Right kidney (tissue), 1 donor: ENCODE measurements at regions not wholly inside any gene's neighbourhood (a gene's known extent, or its start where the extent isn't known, plus 50 kb on each side); places are given as distances from the start of the nearest gene placed in this dataset.

Source experiments
- DNase-seq: peaks from one replicate; pipeline ENCODE4 v3.0.0-alpha.2; 2016

GRCh38 chr2:144834998-144835633, 315.2 kb upstream of the ZEB2 start:
- DNase-seq = peak; percentile 54

DNA sequence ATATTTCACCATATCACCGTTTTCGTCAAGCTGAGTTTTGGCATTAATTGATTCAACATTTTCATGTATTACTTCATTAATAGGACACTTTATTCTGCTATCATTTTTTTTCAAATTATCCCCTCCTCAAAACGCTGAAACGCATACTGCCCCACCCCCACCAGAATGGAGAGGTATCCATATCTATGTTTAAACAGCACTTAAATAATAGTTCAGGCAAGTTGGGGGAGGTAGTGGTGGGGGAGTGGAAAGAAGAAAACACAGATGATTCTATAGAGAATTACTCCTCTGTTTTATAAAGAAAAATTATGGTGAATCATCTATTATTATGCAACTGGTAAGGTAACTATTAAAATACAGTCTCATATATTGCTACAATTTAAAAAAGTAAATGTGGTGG, 314.4 kb upstream of the ZEB2 start:
- DNase-seq = no peak

- DNase-seq = no peak
Observed at GRCh38 chr2:144833075-144833637, 313.2 kb upstream of the ZEB2 start.

GRCh38 chr2:144832048-144832447, 312.1 kb upstream of the ZEB2 start:
- DNase-seq = no peak

DNA sequence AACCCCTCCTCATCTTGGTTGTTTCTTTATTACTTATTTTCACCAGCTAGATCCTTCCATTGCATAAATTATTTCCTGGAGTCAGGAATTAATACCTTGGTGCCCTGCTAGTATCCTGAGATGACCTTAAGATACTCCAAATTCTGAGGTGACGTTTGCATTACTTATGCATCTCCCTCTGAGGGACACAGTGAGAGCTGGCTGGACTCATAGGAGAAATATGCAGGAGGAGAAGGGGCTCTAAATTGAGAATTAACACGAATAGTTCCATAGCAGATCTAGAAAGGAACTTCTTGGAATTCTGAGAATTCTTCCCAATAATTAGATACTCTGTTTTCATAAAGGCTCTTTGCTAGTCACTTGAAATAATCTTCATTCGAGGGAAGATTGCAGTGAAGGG, 310.6 kb upstream of the ZEB2 start:
- no peak for DNase-seq

DNA sequence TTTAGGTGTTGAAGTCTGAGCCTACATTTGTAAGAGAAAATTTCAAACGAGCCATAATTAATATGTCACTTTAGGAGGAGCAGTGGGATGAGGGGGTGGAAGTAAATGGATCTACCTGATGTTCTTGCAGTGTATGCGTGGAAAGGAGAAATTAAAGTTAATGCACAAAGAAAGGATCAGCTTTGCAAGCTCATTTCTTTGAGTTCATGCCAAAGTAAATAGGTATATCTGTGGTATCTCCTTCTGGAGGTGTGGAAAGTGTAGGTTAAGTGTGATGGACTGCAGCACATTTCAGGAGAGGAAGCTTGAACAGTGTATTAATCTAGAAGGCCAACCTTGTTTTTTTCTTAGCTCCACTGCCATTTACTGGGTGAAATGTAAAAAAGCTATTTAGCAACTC, 307.5 kb upstream of the ZEB2 start:
- DNase-seq = no peak

GRCh38 chr2:144826105-144826504, 306.2 kb upstream of the ZEB2 start:
- DNase-seq = no peak

GRCh38 chr2:144825331-144826020, 305.6 kb upstream of the ZEB2 start:
- DNase-seq = no peak

DNA sequence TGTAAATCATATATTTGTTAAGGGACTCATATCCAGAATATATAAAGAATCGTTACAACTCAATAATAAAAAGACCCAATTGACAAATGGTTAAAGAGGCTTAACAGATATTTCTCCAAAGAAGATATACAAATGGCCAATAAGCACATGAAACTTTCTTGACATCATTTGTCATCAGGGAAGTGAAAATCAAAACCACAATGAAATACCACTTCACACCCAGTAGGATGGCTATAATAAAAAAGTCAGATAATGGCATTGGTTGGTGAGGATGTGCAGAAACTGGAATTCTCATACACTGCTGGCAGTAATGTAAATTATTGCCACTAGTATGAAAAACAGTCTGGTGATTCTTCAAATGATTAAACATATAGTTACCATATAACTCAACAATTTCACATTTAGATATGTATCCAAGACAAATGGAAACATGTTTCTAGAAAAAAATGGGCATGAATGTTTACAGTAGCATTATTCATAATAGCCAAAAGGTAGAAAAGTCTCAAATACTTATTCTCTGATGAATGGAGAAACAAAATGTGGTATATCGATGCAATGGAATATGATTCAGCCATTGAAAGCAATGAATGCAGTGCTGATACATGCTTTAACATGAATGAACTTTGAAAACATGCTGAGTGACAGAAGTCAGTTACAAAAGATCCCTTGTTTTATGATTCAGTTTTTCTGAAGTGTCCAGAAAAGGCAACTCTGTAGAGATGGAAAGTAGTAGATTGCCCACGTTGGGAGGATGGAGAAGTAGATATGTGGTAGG, 304.6 kb upstream of the ZEB2 start:
- DNase-seq = no peak

GRCh38 chr2:144822966-144823365, 303.0 kb upstream of the ZEB2 start:
- no peak for DNase-seq

- DNase-seq = no peak
Observed at GRCh38 chr2:144812288-144812687, 292.4 kb upstream of the ZEB2 start.

DNA sequence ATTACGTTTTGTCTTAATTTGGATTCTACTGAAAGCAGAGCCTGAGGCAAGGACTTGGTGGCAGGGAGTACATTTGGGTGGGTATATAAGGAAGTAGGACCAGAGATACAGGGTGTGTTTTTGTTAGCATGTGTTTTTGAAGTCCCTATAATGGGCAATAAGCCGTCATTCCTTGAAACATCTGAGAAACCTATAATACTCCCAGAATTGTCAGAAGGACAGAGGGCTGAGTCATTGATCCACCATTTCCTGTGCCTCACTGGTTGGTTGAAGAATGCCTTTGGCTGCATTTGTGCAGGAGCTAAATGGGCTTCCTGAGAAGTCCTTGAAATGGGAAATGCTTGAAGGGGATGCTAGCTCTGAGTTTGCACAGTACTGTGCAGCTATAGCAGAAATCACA, 281.8 kb upstream of the ZEB2 start:
- no peak for DNase-seq

DNA sequence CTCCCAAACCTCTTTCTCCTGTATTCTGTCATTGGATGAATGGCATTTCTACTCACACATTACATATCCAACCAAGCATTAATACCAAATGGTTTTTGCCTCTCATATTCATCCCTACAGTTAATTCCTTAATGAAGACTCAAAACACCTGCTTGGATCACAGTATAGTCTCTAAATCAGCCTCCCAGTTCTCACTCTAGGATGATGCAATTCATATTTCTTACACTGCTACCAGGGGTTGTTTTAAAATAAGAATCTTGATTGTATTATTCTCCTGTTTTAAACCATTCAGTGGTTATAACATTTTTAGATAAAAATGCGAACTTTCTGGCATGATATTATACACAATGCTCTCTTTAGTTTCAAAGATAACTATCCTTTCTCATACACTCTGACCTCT, 281.4 kb upstream of the ZEB2 start:
- DNase-seq = no peak

DNA sequence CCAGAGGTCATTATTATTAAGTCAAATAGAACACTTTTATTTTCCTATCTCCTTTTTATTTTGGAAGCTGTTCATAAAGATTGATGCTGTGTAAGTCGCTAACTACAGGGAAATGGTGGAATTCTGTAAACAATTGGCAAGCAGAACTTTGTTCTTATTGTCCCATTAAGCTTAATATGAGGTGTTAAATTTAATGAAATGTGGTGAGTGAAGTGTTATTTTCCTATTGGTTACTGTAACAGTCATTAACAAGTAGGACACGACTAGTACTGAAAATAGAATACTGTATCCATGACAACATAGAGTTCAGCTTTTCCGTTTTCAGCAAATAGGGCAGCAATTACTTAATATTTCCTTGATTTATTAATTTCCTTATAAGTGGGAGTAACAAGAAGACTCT, 279.1 kb upstream of the ZEB2 start:
- no peak for DNase-seq

DNA sequence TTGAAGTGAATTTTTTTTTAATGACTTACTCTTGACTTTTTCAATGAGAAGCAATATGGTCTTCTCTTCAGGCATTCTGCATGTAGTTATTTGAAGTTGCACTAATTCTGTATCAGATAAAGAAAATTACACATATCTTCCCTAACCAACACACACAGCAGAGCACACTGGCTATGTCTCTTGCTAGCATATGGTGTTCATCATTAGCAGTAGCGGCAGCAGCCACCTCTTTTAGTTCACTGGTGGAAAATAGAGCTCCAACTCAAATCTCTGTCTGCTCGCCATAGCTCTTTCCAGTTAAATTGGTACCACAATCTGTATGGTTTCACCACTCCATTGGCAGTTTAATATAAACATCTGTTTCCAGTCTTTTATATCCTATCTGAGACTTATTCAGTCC, 278.1 kb upstream of the ZEB2 start:
- peak; percentile 17 for DNase-seq

GRCh38 chr2:144796936-144797335, 277.0 kb upstream of the ZEB2 start:
- DNase-seq = peak; percentile 22

DNA sequence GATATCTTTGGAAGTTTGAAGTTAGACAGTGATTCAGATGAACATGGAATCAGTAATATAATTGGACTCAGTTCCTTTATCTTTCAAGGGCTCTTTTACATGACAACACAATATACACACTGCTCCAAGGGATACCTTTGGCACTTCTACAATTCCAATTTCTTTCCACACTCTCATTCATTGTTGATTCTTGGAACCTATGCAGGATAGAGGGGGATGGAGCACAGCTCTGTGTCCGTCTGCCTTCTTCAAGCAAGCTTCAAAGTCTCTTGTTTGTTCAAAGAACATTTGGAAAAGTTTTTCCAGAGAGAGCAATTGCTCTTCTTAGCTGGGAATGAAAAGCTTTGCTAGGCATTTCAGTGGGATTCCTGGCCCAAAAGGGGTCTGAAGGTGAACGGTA, 276.2 kb upstream of the ZEB2 start:
- no peak for DNase-seq

GRCh38 chr2:144785253-144785652, 265.3 kb upstream of the ZEB2 start:
- DNase-seq = no peak

DNA sequence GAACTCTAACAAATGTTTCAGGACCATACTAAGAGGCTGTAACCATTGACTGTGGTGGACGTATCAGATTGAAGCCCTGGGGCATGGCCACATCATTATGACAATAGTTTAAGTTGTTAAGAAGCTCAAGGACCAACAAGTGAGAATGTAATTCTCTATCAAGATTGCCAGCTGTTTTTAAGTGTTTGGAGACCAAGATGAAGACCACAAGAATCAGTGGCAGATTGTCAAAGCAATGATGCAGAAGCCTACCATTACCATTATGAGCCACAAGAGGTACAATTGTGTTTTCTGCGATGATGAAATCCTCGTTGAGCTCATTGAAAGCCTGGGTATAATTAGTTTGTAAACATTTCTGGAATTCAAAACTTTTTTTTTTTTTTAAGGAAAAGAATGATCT, 261.1 kb upstream of the ZEB2 start:
- no peak for DNase-seq

DNA sequence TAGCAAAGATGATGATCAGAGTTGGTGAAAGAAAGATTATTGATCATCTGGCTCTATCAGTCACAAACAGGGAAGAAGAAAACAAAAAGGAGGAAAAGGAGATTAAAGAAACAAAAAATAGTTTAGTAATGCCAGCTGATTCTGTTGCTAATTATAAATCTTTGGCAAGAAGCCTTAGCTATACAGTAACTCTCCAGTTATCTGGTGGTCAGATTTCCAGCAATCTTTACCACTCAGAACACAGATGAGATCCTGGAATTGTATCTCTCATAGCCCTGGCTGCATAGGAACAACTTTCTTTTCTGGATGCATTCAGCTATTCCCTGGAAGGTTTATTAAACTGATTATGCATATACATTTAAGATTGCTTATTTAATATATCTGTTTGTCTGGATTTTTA, 256.8 kb upstream of the ZEB2 start:
- DNase-seq = no peak

DNA sequence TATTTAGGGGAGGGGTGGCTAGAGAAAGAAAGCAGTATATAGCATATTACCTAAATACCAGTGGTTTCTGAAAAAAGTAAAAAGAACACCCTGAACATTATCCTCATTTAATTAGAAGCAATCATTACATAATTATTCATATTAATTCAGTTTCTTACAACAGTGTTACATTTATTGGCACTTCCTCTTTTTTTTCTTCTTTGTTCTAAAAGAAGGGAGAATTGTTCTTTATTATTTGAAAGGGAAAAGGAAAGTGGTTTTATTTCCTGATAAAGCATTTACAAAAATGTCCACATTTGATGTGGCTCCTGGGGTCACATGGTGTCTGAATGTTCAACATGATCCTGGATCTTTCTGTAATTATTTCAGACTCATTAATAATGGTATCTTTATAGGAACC, 254.9 kb upstream of the ZEB2 start:
- DNase-seq = no peak

- no peak for DNase-seq
Observed at GRCh38 chr2:144771348-144771747, 251.4 kb upstream of the ZEB2 start.

- no peak for DNase-seq
Observed at GRCh38 chr2:144770616-144771230, 250.8 kb upstream of the ZEB2 start.
